GM12878 (cell line): ENCODE measurements at regions not wholly inside any gene's neighbourhood (a gene's known extent, or its start where the extent isn't known, plus 50 kb on each side); places are given as distances from the start of the nearest gene placed in this dataset.

ENCODE experiments used
- ATAC-seq: fragments of 200-7000 bp; cut with Tn5 transposase; 3 replicates; pipeline ENCODE4 v1.9.1; 2020; ENCODE audit warnings: mild to moderate bottlenecking, moderate library complexity
- BruUV-seq: library from RNA; stranded (reverse); fragments of 400-500 nt; replicated peaks from 2 replicates; lab custom pipeline; 2021; lab: Mats Ljungman, UMichigan
- CTCF ChIA-PET: fragments of 300-600 bp; sonication (Branson Sonifier 250); formaldehyde crosslinking; extraction: SDS; loops from one replicate; lab custom pipeline; 2021; ENCODE audit warnings: inconsistent platforms; lab: Yijun Ruan, JAX
- POLR2A ChIA-PET: fragments of 350-600 bp; formaldehyde crosslinking; extraction: SDS; loops from one replicate; lab custom pipeline; 2021; ENCODE audit warnings: inconsistent platforms; lab: Charles Lee
- RAD21 ChIA-PET: fragments of 300-600 bp; sonication (Branson Sonifier 250); formaldehyde crosslinking; loops from one replicate; lab custom pipeline; 2023; ENCODE audit warnings: antibody characterized with exemption; ENCODE audit not compliant: unreplicated experiment; lab: Charles Lee
- SMC1A ChIA-PET: fragments of 300-600 bp; sonication (Branson Sonifier 250); formaldehyde crosslinking; loops from one replicate; lab custom pipeline; 2023; ENCODE audit not compliant: unreplicated experiment, uncharacterized antibody; lab: Charles Lee
- DNase-seq: peaks from one replicate; pipeline ENCODE4 v3.0.0-alpha.2; 2011; ENCODE audit warnings: low read depth, low spot score
- FAIRE-seq: peaks from 3 replicates; lab custom pipeline; 2011; peaks lifted over from hg19 to GRCh38; lab: Jason Lieb, UNC
- H2AFZ ChIP-seq: 2 replicates; pipeline ENCODE4 v1.6.0; 2011; ENCODE audit warnings: low read depth, low read length, control low read depth; ENCODE audit not compliant: control insufficient read depth
- H3K27ac ChIP-seq: 2 replicates; pipeline ENCODE4 v1.5.1; 2011; ENCODE audit warnings: control low read depth; ENCODE audit not compliant: control insufficient read depth, insufficient read depth
- H3K27me3 ChIP-seq, 2 experiments: replicated peaks in 1 of 2; 2 replicates each; pipeline versions ENCODE4 v1.6.0 to v1.6.1; 2011; ENCODE audit warnings: low read length in 1 of 2; ENCODE audit not compliant: control insufficient read depth in 2 of 2, insufficient read depth in 2 of 2
- H3K36me3 ChIP-seq, 2 experiments: 2 replicates each; pipeline ENCODE4 v1.5.1; 2011; ENCODE audit warnings: low read length in 1 of 2; ENCODE audit not compliant: control insufficient read depth in 2 of 2, insufficient read depth in 2 of 2
- H3K4me1 ChIP-seq: 2 replicates; pipeline ENCODE4 v1.6.1; 2011; ENCODE audit warnings: mild to moderate bottlenecking, low read length, moderate library complexity, mixed read lengths; ENCODE audit not compliant: control insufficient read depth, insufficient read depth
- H3K4me2 ChIP-seq: 2 replicates; pipeline ENCODE4 v1.6.0; 2011; ENCODE audit warnings: control low read depth; ENCODE audit not compliant: control insufficient read depth, insufficient read depth
- H3K4me3 ChIP-seq: fragments of 200-600 bp; sonication (generic); 2 replicates; pipeline ENCODE4 v1.5.1; 2016
- H3K79me2 ChIP-seq: 2 replicates; pipeline ENCODE4 v1.6.0; 2011; ENCODE audit warnings: low read length; ENCODE audit not compliant: control insufficient read depth, insufficient read depth
- H3K9ac ChIP-seq: 2 replicates; pipeline ENCODE4 v1.8.0; 2011; ENCODE audit warnings: low read length, control low read depth, mixed read lengths; ENCODE audit not compliant: control insufficient read depth, insufficient read depth
- H3K9me3 ChIP-seq: replicated peaks from 3 replicates; pipeline ENCODE4 v1.5.1; 2011; ENCODE audit warnings: mild to moderate bottlenecking, low read length; ENCODE audit not compliant: control insufficient read depth, insufficient read depth
- H4K20me1 ChIP-seq: 2 replicates; pipeline ENCODE4 v1.6.0; 2011; ENCODE audit not compliant: control insufficient read depth, insufficient read depth
- CBFB ChIP-seq: IDR thresholded peaks from 2 replicates; pipeline ENCODE4 v1.6.1; 2016; ENCODE audit warnings: antibody characterized with exemption, low read depth
- DPF2 ChIP-seq: fragments of 450-650 bp; IDR thresholded peaks from 2 replicates; pipeline ENCODE4 v1.6.1; 2017; ENCODE audit warnings: mild to moderate bottlenecking
- EGR1 ChIP-seq, 2 experiments: IDR thresholded peaks; 1 replicate in 1 of 2; 2 replicates in 1 of 2; pipeline ENCODE4 v1.6.1; 2011 to 2012; ENCODE audit warnings: low read depth in 2 of 2, low read length in 2 of 2, borderline replicate concordance in 1 of 2, mild to moderate bottlenecking in 1 of 2, moderate library complexity in 1 of 2
- EZH2 ChIP-seq: IDR thresholded peaks from 2 replicates; pipeline ENCODE4 v1.6.1; 2012; ENCODE audit warnings: low read depth, mild to moderate bottlenecking, control low read depth, inconsistent platforms, low read length, borderline replicate concordance; ENCODE audit not compliant: control insufficient read depth
- IRF4 ChIP-seq: IDR thresholded peaks from 2 replicates; pipeline ENCODE4 v1.6.1; 2011; ENCODE audit warnings: low read depth, low read length
- NR2C1 ChIP-seq: fragments of 450-650 bp; IDR thresholded peaks from 2 replicates; pipeline ENCODE4 v1.6.1; 2017; ENCODE audit warnings: antibody characterized with exemption, mild to moderate bottlenecking, moderate library complexity
- NR2F1 ChIP-seq: fragments of 450-650 bp; conservative IDR thresholded peaks from 2 replicates; pipeline ENCODE4 v1.6.1; 2017; ENCODE audit warnings: mild to moderate bottlenecking
- NRF1 ChIP-seq: conservative IDR thresholded peaks from 2 replicates; pipeline ENCODE4 v1.6.1; 2011; ENCODE audit warnings: mild to moderate bottlenecking, low read depth, low read length, improper control_type of control experiment
- RAD51 ChIP-seq: fragments of 450-650 bp; IDR thresholded peaks from 2 replicates; pipeline ENCODE4 v1.6.1; 2016; ENCODE audit warnings: moderate library complexity, mild to moderate bottlenecking, inconsistent platforms
- ZZZ3 ChIP-seq: IDR thresholded peaks from 2 replicates; pipeline ENCODE4 v1.6.1; 2011; ENCODE audit warnings: low read depth; ENCODE audit not compliant: control insufficient read depth, insufficient read length
- WGBS: methylation state at CpG from one replicate; pipeline ENCODE4 v1.1.6; 2016; ENCODE audit warnings: low lambda C conversion rate; ENCODE audit not compliant: insufficient replicate concordance, insufficient coverage; ENCODE audit errors: missing lambda C conversion rate; 5-methylcytosine and 5-hydroxymethylcytosine counted together
- in situ Hi-C: fragments of 300-500 bp; cut with MboI; formaldehyde crosslinking; loops from 9 replicates; pipeline ENCODE4 v1.14.3; 2018; ENCODE audit warnings: mixed read lengths
- intact Hi-C: fragments of 100-400 bp; cut with micrococcal nuclease; formaldehyde crosslinking; loops from one replicate; pipeline ENCODE4 v1.14.2; 2022; ENCODE audit not compliant: unreplicated experiment

- CTCF ChIA-PET = no interaction called here
- Histone ChIP-seq H2AFZ (no peak overlapping the region), H4K20me1 (no peaks in the 10 kb centered on the region), H3K9ac (no peak overlapping the region), H3K4me3 (no peak overlapping the region), H3K27me3 (no peaks in the 10 kb centered on the region), H3K4me2 (no peak overlapping the region), H3K4me1 (no peaks in the 10 kb centered on the region), H3K9me3 (no peaks in the 10 kb centered on the region), H3K27ac (no peak overlapping the region), H3K36me3 (no peaks in the 10 kb centered on the region), H3K79me2 (no peaks in the 10 kb centered on the region)
- no peak for ATAC-seq
- POLR2A ChIA-PET = no interaction called here
- RAD21 ChIA-PET = interaction anchor here (0.9 kb wide), 1 partner anchor 14 kb away, joined by 3 read pairs; no protein-coding TSS in a partner anchor
- SMC1A ChIA-PET = interaction anchor here (1.6 kb wide), 1 partner anchor 44 kb away, joined by 4 read pairs; no protein-coding TSS in a partner anchor
- no peak for DNase-seq
- in situ Hi-C loops (no loop called here), intact Hi-C loops (no loop called here)
- FAIRE-seq = no peak
- TF ChIP-seq RAD51 = no peak
- no peak for TF ChIP-seq EGR1 (IDR thresholded peaks at IDR 0.05; ENCODE audit: borderline replicate concordance in 1 of 2, low read depth in 2 of 2, low read length in 2 of 2)
- BruUV-seq = no TSS peak
Observed at GRCh38 chr1:80181418-80181817, 1174.9 kb upstream of the ADGRL4 start.

- ChIA-PET SMC1A (no interaction called here), RAD21 (no interaction called here), CTCF (no interaction called here), POLR2A (no interaction called here)
- ATAC-seq (no peak), DNase-seq (no peak), FAIRE-seq (no peak)
- Histone ChIP-seq H3K4me2 (no peak overlapping the region), H3K27ac (no peak overlapping the region), H3K9me3 (no peaks in the 10 kb centered on the region), H3K36me3 (no peaks in the 10 kb centered on the region), H4K20me1 (no peaks in the 10 kb centered on the region), H3K4me1 (no peaks in the 10 kb centered on the region), H3K9ac (no peak overlapping the region), H3K79me2 (no peaks in the 10 kb centered on the region), H3K4me3 (no peak overlapping the region), H3K27me3 (no peaks in the 10 kb centered on the region), H2AFZ (no peak overlapping the region)
- TF ChIP-seq NR2F1 (no peak), NRF1 (no peak), ZZZ3 (no peak), NR2C1 (no peak), IRF4 (no peak), CBFB (no peak), DPF2 (no peak), EZH2 (no peak)
- whole genome bisulfite sequencing = 10% methylated on average over 4 of the region's 4 CpGs
- no TSS peak for BruUV-seq
- in situ Hi-C loops (no loop called here), intact Hi-C loops (no loop called here)
Observed at GRCh38 chr1:80171631-80172030, 1165.1 kb upstream of the ADGRL4 start.
